NCI-H2029 (cell line): ENCODE measurements at regions not wholly inside any gene's neighbourhood (a gene's known extent, or its start where the extent isn't known, plus 50 kb on each side); places are given as distances from the start of the nearest gene placed in this dataset.

Experiments
- DNase-seq: peaks from one replicate; lab custom pipeline; 2025; lab: John Stamatoyannopoulos, UW

DNA sequence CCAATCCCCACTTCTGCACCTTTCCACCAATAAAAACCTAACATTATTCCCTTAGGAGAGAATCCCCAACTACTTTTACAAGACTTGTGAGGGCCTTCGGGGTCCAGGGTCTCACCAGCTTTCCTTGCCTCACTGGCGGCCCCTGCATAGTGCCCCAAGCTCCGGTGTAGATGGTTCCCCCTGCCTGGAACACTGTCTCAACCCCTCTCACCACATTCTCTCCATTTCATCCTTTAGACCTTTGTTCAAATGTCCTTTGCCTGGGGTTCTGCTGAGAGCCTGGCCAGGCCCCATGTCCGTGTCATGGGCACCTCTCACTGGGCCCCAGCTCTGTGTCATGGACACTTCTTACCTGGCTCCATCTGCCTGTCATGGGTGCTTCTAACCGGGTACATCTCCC lies 64.5 kb upstream of the SORCS3 start:
- no peak for DNase-seq

GRCh38 chr10:104577163-104577562 lies 63.9 kb upstream of the SORCS3 start:
- no peak for DNase-seq

- no peak for DNase-seq
Observed at GRCh38 chr10:104577861-104578521, 63.1 kb upstream of the SORCS3 start.

DNA sequence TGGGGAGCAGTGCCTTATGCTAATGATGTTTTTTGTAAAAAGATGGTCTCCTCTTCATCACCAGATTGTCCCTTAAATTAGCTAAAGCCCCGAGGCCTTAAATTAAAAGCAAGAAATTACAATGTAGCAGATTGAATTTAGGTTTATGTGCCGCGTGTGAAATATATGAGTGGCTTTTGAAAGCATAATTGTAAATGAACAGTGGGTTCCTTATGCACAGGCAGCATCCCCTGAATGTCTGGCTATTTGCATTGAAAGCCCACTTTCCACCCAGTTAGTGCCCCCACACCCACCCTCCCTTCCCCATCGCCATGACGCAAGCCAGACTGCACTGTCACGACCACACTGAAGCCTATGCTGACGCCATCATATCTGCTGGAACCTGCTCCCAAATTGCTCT lies 62.4 kb upstream of the SORCS3 start:
- no peak for DNase-seq

GRCh38 chr10:104579136-104579535 lies 62.0 kb upstream of the SORCS3 start:
- DNase-seq: no peak

GRCh38 chr10:104580321-104580720 lies 60.8 kb upstream of the SORCS3 start:
- DNase-seq: no peak

DNA sequence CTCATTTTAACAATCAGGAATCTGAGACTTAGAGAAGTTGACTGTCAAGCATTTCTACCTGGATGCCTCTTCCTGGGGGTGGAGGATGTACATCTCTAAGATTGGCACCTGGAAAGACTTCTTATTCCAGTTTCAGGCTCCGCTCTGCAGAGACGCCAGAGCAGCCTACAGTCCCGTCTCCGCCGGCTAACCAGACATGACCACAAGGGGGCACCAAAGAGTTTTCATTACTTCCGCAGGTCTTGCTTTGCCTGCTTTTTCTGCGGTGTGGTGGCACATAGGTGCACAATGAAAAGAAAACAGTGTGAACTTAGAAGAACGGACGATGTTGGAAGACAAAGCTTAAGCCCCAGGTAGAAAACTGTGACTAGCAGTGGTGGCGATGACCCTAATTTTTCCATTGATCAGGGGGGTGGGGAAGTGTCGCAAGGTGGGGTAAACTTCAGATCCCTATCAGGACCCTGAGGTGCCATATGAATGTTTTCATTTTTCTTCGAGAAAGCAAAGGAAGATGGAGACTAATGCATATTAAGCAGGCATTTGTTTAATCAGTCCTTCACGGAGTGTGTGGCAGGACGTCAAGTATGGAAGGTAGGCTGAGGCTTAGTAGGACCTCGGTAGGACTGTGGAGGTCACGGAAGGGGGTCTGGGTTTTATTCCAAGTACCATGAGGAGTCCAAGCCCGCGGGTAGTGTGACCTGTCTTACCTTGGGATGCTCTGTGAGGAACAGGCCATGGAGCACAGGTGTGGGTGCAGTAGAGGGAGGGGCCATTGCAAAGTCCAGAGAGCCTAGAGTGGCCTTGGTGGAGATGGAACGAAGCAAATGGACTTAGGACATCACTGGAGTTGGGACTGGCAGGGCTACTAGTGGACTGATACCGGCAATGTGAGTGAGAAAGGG lies 60.1 kb upstream of the SORCS3 start:
- DNase-seq: peak; percentile 1

- no peak for DNase-seq
Observed at GRCh38 chr10:104581884-104582601, 59.0 kb upstream of the SORCS3 start.

DNA sequence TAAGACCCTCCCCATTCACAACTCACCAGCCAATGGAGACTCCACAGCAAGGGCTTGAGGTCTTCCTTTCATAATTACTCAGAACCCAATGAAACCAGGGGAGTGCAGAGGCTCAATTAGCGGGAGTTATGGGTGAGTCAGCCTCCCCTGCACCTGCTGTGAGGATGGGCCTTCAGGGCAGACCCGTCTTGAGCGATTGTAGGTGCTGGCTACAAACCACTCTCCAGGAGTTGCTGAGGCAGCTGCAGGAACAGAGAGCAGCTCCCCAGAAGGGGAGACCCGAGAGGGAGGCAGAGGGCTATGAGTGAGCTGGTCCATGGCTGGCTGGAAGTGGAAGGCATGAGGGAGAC lies 58.5 kb upstream of the SORCS3 start:
- DNase-seq: no peak

DNA sequence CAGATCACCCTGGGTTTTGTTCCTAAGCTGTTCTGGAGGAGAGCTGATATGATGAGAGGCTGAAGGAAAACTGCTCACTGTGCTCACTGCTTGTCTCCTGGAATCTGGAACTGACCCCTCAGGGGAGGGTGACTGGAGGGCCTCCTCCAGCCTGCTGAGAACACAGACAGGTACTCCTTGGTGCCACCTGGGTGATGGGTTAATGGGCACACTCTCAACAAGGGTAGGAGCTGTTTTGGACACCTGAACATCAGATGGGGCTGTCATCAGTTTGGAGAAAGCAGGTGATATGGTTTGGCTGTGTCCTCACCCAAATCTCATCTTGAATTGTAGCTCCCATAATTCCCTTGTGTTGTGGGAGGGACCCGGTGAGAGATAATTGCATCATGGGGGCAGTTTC lies 58.1 kb upstream of the SORCS3 start:
- no peak for DNase-seq

DNA sequence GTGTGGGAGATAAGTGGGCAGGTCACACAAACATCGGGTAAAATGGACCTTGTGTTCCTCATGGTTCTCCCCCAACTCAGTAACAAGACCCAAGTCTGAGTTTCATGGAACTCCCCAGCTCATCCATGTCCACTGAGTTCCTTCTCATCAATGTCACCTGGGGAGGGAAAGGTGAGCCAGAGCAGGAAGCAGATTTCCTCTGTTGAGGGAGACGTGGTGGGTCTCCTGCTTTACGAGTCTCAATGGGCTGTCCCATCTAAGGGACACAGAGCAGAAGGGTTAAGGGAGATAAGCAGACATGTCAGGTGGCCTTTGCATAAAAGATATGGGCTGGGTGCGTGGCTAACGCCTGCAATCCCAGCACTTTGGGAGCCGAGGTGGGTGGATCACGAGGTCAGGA lies 56.5 kb upstream of the SORCS3 start:
- no peak for DNase-seq

GRCh38 chr10:104587751-104588150 lies 53.3 kb upstream of the SORCS3 start:
- no peak for DNase-seq

DNA sequence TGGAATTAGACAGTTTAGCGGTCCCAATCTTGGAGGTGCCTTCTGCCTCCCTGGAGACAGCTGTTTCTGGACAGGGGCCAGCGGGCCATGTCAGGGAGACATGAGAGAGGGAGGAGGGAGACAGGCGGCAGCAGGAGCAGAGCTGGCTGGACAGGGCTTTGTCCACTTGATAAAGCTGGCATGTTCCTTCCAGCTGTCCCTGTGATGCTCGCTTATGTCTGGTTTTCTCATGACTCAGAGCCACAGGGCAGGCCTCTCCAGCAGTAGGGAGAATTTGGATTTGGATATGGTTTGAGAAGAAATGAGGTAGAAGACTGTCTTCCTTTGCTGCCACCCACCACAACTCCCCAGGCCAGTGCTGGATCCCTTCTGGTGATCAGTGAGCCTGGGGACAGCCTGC lies 51.7 kb upstream of the SORCS3 start:
- DNase-seq: no peak

DNA sequence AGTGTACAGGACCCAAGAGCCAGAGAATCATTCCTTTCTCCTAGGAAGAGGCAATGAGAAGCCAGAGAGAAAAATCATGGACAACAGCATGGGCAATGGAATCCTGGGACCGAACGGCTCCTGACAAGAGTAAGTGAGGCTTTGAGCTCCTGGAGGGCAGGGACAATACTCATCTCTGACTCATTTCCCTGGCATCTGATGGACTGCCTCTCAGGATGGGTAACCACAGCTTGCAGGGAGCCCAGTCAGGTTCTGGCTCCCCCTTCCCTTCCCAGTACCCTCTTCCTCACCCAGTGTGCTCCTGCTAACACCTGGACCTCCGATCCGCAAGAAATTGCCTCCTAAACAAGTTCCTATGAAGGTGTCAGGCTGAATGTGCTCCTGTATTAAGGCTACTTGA lies 51.2 kb upstream of the SORCS3 start:
- DNase-seq: no peak
